ENCODE measurements at regions not wholly inside any gene's neighbourhood (a gene's known extent, or its start where the extent isn't known, plus 50 kb on each side); places are given as distances from the start of the nearest gene placed in this dataset.

DNA sequence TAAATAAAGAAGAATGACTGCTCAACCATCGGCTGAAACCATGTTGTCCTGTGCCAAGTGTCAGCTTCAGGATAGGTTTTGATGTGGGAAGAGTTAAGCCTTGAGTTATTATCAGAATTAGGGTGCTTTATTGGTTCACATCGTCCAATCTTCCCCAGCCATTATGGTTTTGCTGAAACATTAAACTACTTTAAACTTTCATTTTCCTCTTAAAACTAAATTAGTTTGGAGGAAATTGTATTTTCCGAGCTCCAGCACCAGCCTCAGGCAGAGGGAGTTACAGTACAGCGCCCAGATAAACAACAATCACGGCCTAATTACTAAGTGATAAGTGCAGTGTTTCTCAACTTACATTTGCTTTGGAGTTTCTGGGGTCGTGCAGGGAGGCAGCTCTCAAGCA is 80.2 kb downstream of the TMEM114 start:
- TF ChIP-seq, protein P1, sequence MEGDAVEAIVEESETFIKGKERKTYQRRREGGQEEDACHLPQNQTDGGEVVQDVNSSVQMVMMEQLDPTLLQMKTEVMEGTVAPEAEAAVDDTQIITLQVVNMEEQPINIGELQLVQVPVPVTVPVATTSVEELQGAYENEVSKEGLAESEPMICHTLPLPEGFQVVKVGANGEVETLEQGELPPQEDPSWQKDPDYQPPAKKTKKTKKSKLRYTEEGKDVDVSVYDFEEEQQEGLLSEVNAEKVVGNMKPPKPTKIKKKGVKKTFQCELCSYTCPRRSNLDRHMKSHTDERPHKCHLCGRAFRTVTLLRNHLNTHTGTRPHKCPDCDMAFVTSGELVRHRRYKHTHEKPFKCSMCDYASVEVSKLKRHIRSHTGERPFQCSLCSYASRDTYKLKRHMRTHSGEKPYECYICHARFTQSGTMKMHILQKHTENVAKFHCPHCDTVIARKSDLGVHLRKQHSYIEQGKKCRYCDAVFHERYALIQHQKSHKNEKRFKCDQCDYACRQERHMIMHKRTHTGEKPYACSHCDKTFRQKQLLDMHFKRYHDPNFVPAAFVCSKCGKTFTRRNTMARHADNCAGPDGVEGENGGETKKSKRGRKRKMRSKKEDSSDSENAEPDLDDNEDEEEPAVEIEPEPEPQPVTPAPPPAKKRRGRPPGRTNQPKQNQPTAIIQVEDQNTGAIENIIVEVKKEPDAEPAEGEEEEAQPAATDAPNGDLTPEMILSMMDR (IDR thresholded peaks at IDR 0.05): no peak
- TF ChIP-seq EZH2 (IDR thresholded peaks at IDR 0.05): no peak
- TF ChIP-seq EZH2phosphoT487 (IDR thresholded peaks at IDR 0.05): no peak

All from neural progenitor cell (in vitro differentiated cells).